ENCODE measurements at regions not wholly inside any gene's neighbourhood (a gene's known extent, or its start where the extent isn't known, plus 50 kb on each side); places are given as distances from the start of the nearest gene placed in this dataset.

- no peaks in the 10 kb centered on the region for H3K9me3 ChIP-seq
- no peak overlapping the region for H3K4me3 ChIP-seq
- DNase-seq, result peak in 1 of 2 donors; percentile 15
- TF ChIP-seq CTCF (IDR thresholded peaks at IDR 0.05), result no peak
- no peak for TF ChIP-seq POLR2A (IDR thresholded peaks at IDR 0.05)
- TF ChIP-seq POLR2AphosphoS5 (IDR thresholded peaks at IDR 0.05), result no peak
- no peak for TF ChIP-seq EP300 (IDR thresholded peaks at IDR 0.05)
- no peaks in the 10 kb centered on the region for H3K36me3 ChIP-seq
- no peaks in the 10 kb centered on the region for H3K4me1 ChIP-seq
- no peaks in the 10 kb centered on the region for H3K27me3 ChIP-seq
- H3K27ac ChIP-seq, result no peak overlapping the region
- intact Hi-C loops (cut with DNase I; ENCODE audit: low total_unique reads), result no loop called here
Observed at GRCh38 chrX:67288156-67288555, 255.7 kb upstream of the AR start.

GRCh38 chrX:67289055-67289499 is 254.7 kb upstream of the AR start:
- intact Hi-C loops (cut with DNase I; ENCODE audit: low total_unique reads), result no loop called here
- WGBS, 5 donors, result 54 to 71% (median 65%) methylated on average over 3 of the region's 3 CpGs
- Histone ChIP-seq H3K9me3 (no peaks in the 10 kb centered on the region), H3K4me3 (no peak overlapping the region), H3K36me3 (no peaks in the 10 kb centered on the region), H3K4me1 (no peaks in the 10 kb centered on the region), H3K27me3 (no peaks in the 10 kb centered on the region), H3K27ac (no peak overlapping the region)
- TF ChIP-seq POLR2A (IDR thresholded peaks at IDR 0.05), result no peak
- no peak for TF ChIP-seq EP300 (IDR thresholded peaks at IDR 0.05)
- no peak for TF ChIP-seq CTCF (IDR thresholded peaks at IDR 0.05)
- TF ChIP-seq POLR2AphosphoS5 (IDR thresholded peaks at IDR 0.05), result no peak
- peak in 1 of 2 donors; percentile 20 for DNase-seq

GRCh38 chrX:67290489-67291220 is 253.2 kb upstream of the AR start:
- Histone ChIP-seq H3K4me3 (no peak overlapping the region), H3K27me3 (no peaks in the 10 kb centered on the region)

GRCh38 chrX:67295924-67296323 is 247.9 kb upstream of the AR start:
- Histone ChIP-seq H3K27me3 (no peaks in the 10 kb centered on the region), H3K36me3 (no peaks in the 10 kb centered on the region), H3K4me3 (no peak overlapping the region), H3K9me3 (peaks cover 0 to 11% (median 4%) of the 10 kb centered on the region in 4 donors), H3K27ac (no peak overlapping the region), H3K4me1 (no peaks in the 10 kb centered on the region)
- 79 to 89% (median 87%) methylated on average over 1 of the region's 1 CpG for WGBS, 5 donors
- intact Hi-C loops (cut with DNase I; ENCODE audit: low total_unique reads), result no loop called here
- no peak for DNase-seq
- no peak for TF ChIP-seq POLR2A (IDR thresholded peaks at IDR 0.05)

More at GRCh38 chrX:67290489-67291220, 253.2 kb upstream of the AR start:
- TF ChIP-seq POLR2AphosphoS5 (IDR thresholded peaks at IDR 0.05) (no peak), POLR2A (IDR thresholded peaks at IDR 0.05) (no peak), CTCF (IDR thresholded peaks at IDR 0.05) (no peak), EP300 (IDR thresholded peaks at IDR 0.05) (no peak)
- WGBS, 5 donors, result 22 to 35% (median 32%) methylated on average over 4 of the region's 4 CpGs
- no peak for DNase-seq
- H3K4me1 ChIP-seq, result no peaks in the 10 kb centered on the region
- H3K9me3 ChIP-seq, result no peaks in the 10 kb centered on the region
- H3K36me3 ChIP-seq, result no peaks in the 10 kb centered on the region
- intact Hi-C loops (cut with DNase I; ENCODE audit: low total_unique reads), result no loop called here
- H3K27ac ChIP-seq, result no peak overlapping the region

GRCh38 chrX:67296395-67296794 is 247.4 kb upstream of the AR start:
- WGBS, 5 donors, result 11 to 69% (median 40%) methylated on average over 1 of the region's 1 CpG
- no peak for TF ChIP-seq POLR2AphosphoS5 (IDR thresholded peaks at IDR 0.05)
- no peak for TF ChIP-seq CTCF (IDR thresholded peaks at IDR 0.05)
- TF ChIP-seq EP300 (IDR thresholded peaks at IDR 0.05), result no peak
- no peak for TF ChIP-seq POLR2A (IDR thresholded peaks at IDR 0.05)
- Histone ChIP-seq H3K4me3 (no peak overlapping the region), H3K4me1 (no peaks in the 10 kb centered on the region), H3K27me3 (no peaks in the 10 kb centered on the region), H3K36me3 (no peaks in the 10 kb centered on the region), H3K27ac (no peak overlapping the region), H3K9me3 (peaks cover 0 to 11% (median 4%) of the 10 kb centered on the region in 4 donors)
- no peak for DNase-seq
- intact Hi-C loops (cut with DNase I; ENCODE audit: low total_unique reads), result no loop called here
